ENCODE measurements at regions not wholly inside any gene's neighbourhood (a gene's known extent, or its start where the extent isn't known, plus 50 kb on each side); places are given as distances from the start of the nearest gene placed in this dataset.

DNA sequence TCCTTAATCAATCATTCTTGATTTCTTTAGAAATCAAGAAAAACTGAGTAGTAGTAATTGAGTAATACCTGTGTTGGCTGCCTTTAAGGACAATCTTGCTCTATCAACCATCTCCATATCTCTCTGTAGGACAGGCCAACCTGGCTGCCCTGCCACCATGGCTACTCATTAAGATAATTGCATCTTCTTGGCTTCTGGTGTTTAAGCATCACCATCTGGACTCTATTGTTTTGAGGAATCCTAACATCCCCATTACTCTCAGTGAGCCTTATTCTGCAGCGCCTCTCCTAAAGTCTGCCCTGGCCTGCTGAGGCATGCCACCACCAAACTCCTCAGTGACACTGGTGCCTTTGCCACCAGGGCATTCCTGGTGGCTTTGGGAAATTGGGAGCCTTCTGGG is 442.6 kb upstream of the ZNF507 start:
- DNase-seq: no peak

DNA sequence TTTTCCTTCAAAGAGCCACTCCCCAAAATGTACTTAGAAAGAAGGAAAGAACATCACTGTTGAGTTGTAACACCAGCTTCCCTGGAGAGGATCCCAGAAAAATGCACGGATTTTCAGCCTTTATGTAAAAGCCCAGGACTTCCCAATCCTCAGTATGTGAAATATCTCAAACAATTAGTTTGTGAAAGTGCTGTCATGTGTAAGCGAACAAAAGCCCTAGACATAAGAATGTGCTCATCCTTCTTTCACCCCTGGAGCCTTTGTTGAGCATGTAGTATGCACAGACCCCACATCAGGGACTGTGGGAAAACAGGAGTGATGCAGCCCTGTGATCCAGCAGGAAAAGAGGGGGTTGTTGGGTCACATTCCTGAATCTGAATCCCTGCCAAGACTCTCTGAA is 441.4 kb upstream of the ZNF507 start:
- DNase-seq: no peak

DNA sequence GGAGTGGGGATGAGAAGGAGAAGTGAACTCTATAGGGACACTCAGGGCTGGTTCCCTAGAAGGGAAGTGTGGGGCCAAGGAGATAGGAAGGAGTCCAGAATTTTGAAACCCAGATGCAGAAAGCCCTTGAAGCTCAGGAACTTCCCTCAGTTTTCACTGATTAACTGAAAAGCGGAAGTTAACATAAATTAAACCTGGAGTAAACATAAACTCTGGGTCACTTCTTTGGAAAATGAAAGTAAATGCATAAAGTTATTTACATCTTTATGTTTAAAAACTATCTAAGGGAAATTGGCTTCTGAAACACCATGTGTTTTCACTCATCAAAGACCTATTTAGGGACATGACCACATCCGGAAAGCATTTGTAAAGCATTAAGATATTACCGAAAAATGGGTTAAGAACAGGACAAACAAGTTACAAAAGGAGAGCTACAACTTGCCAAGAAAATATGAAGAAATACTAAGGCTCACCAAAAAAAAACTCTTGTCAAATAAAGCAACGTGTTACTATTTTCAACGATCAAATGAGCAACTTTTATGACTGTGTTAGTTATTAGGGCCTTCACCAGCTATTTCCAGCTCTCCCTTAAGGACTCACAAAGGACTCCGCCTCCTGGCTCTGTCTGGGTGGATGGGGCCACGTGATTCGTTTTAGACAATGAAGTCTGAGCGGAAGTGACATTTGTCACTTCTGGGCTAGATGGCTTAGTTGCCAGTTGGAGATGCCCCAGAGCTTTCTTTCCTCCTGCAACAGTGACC is 439.1 kb upstream of the ZNF507 start:
- no peak for DNase-seq

DNA sequence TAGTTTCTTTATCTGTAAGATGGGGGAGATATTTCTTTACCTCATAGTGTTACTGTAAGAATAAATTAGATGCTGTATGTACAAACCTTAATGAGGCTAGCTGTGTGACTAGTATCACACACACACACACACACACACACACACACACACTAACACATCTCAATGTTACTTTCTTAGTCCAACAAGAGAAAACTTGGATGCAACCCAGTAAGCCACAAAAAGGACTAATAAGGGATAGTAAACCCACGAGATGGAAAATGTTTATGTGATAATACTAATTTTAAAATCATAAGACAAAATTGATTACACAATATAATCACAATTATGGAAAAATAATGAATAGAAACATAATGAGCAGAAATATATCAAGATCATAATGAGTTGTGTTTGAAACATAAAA is 437.7 kb upstream of the ZNF507 start:
- no peak for DNase-seq

DNA sequence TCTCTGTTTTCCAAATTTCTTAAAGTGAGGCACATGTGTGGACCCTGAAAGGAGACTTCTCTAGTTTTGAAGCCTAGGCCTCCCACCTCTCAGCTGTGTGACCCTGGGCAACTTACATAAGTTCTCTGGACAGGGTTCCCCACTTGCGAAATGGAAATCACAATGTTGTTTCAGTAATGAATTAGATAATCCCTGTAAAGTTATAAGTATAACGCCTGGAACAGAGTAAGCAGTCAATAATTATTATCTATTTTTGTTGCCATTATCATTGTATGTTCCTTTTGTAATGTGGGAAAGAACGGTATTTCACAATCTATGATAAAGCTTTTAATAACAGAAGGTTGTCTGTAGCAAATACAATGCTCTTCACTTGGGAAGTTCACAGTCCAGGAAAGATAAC is 437.3 kb upstream of the ZNF507 start:
- DNase-seq: no peak

DNA sequence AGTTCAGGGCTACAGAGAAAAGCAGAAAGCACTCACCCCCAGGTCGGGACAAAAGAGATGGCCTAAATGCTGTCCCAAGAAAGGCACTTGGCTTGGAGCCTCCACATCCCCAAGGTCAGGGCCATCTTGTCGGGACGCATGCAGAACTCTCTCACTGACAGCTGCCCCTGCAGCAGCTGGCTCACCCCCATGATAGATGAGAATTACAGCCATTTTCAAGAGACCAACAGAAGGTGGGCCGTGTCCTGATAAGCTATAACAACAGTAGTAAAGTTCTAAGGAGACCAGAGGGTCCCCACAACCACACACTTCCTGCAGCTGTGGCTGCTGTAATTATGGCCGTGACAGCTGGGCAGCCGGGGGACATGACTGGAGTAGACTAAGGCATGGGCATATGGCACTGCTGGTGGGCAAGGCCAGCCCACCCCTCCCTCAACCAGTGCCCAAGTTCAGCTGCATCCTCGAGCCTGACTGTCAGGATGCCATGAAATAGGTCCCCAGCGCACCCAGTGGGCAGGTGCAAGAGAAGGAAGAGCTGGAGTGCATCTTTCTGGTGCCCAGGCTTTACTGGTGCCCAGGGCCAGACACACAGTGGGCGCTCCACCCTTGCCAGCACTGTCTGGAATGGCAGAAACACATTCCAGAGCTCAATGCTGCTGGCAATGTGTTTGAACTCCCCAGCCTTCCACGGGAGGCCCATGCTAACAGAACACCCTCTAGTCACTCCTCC is 436.7 kb upstream of the ZNF507 start:
- DNase-seq: no peak

DNA sequence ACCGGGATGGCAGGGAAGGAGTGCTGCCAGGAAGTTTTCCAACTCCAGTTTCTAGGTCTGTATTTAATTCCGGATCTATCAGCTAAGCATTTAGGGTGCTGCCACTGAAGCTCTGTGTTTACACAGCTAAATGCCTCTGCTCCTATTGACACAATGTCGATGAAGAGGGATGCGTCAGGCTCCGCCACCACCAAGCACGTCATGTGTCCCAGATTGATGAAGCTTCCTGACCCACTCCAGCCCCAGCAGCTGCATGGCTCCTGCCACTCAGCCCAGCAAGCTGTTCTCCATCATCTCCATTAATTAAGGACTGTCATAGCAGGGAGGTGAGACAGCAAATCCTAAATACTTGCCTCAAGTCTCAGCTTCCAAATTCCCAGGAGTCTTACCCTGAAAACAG is 435.2 kb upstream of the ZNF507 start:
- no peak for DNase-seq

DNA sequence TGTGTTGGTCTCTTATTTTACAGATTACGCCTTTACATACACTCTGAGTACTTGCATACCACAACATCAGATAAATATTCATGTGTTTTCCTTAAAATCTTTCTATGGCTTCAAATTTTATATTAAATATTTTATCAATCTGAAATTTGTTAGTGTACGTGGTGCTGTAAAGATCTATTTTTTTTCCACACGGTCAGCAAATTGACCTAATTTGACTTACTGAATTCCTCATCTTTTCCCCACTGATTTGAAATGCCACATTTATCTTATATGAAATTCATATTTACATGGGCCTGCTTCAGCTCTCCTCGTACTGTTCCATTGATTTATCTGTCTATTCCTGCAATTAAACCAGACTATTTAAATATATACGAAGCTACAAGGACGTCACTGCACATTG is 433.8 kb upstream of the ZNF507 start:
- no peak for DNase-seq

DNA sequence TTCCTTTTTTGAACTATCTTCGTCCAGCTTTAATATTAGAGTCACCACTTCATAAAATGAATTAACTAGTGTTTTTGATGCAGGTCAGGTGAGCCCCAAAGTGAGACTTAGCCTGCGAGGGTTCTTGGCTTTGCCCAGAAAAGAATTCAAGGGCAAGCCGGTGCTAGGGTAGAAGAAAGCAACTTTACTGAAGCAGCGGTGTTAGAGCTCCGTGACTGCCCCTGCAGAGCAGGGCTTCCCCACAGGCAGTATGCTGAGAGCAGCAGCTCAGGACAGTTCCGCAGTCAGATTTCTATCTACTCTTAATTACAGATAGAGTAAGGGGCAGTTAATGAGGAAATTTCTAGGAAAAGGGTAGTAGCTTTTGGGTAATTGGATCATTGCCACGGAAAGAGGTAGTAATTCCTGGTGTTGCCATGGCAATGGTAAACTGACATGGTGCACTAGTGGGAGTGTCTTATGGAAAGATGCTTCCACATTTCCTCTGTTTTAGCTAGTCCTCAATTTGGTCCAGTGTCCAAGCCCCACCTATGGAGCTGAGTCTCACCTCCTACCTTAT is 432.2 kb upstream of the ZNF507 start:
- no peak for DNase-seq

DNA sequence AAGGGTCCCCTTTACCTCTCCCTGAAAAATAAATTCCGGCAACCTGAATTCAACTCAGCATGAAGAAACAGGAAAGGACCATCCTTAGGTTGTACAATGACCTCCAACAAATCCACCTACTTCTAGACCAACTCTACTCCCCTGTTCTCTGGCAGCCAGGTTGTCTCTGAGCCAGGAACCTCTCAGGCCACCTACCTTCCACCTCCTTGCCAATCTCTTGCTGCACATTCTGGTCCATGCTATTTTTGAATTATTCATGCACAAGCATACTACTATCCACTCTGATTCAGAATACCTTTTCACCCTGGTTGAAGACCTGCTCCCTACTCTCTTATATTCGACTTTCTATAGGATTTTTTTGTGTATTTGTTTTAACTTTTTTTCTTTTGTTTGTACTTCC is 415.0 kb upstream of the ZNF507 start:
- no peak for DNase-seq

DNA sequence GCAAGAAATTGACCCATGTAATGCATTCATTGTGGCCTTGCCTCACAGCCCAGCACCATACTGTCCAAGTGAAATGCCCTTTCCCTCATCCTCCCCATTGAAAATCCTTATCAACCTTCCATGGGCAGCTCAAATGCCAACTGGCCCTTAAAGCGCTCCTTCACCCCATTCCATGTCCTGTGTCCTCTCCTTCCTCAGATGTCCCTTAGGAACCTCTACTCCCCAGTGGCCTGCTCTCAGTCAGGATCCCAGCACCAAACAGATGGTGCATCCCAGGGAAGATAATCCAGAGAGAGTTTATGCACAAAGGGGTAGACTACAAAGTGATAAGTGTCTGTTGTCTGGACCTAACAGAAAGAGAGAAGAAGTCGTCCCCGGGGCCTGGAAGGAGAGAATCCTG is 407.4 kb upstream of the ZNF507 start:
- DNase-seq: no peak

DNA sequence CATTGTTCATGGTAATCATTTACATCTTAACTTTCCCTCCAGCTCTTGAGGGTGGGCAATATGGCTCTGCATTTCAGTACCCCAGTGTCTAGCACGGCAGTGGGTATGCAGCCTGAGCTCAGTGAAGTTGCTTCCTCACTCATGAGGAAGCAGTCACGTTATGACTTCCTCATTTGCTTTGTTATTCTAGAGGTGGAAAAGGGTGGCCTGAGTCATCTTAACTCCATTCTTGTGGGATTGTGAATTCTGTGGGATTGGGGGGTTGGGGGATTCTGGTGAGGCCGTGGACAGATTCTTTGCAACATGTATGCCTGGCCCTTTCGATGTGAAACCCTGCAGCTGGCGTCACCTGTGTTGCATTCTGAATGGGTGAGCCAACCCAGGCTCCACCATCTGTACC is 406.7 kb upstream of the ZNF507 start:
- no peak for DNase-seq

DNA sequence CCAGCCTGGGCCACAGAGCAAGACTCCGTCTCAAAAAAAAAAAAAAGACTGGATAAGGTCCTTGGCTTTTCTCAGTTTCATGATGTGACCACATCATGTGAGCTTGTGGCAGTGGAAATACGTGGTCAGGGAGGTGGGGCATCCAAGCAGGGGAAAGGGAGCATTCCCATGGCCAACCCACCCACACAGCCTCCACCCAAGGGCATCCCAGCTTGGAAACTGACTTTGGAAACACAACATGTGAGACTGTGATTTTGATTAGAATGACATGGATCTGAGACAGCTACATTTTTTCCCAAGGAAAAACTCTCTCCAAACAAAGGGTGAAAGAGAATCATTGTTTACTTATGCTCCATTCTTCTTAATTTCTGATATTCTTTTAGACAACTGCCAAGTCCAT is 405.0 kb upstream of the ZNF507 start:
- no peak for DNase-seq

DNA sequence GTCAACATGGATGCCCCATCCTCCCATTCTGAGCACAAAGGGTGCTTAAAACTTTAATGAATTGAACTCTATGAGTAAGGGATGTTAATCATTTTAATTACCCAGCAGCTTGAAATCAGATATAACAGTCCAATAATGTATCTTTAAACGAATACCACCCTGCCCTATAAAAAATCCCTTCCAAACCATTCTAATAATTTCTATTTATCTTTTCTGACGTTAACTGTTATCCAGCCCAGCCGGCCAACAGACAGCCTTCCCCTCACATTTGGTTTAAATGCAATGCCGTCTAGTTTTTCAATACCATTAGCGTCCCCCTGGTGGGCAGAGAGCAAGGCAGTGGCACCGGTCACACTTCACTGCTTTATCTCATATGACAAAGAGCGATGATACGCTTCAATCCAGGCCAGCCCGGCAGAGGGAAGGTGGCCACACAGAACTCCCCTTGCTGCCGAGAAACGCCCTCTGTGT is 402.2 kb upstream of the ZNF507 start:
- DNase-seq: no peak

DNA sequence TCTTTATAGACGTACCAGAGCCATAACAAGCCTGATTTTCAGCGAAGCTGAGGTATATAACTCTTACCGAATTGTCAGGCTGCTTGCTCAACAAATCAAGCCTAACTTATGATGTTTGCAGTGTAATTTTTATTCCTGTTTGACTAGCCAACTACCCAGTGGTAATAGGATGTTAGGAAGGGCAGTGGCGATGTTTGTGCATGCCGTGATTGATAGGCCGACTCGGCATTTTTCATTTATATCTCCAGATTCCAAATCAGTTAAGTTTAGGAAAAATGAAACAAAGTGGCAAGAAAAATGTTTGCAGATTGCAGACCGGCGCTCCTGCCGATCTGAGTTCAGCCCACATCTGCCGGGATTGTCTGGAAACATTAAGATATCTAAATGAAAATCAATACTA is 401.6 kb upstream of the ZNF507 start:
- no peak for DNase-seq

DNA sequence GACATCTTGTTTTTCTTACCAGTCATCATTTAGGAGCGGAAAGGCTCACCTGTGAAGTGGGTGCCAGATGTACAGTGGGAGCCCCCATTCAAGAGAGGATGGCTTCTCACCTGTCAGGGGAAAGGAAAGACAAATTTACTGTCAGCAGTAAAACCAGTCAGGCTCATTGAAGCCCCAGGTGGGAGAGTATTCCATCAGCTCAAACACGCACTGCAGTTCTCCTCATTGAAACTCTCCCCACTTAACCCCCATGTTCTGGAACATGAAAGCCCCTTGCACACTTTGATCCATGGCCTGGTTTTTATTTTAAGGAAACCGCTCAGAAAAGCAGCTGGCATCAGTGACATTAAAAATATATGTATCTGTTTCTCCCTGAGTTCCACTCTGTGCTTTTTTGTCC is 401.1 kb upstream of the ZNF507 start:
- DNase-seq: no peak

DNA sequence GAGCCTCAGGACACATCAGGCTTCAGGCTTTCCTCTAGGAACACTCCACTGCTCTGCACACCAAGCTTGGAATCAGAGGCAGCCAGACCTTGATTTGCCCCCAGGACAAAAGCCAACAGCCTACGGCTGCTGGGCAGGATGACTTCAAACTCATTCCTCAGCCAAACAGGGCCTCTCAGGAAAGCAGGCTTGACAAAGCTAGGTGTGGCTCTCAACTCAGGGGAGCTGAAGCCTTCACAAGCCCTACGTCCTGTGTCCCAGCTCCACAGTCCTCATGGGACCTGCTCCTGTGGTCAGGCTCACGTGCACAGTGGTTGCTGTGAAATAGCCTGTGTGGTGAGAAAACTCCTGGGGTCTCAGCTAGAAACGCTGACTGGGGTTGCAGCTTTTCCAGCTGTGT is 398.9 kb upstream of the ZNF507 start:
- DNase-seq: no peak

DNA sequence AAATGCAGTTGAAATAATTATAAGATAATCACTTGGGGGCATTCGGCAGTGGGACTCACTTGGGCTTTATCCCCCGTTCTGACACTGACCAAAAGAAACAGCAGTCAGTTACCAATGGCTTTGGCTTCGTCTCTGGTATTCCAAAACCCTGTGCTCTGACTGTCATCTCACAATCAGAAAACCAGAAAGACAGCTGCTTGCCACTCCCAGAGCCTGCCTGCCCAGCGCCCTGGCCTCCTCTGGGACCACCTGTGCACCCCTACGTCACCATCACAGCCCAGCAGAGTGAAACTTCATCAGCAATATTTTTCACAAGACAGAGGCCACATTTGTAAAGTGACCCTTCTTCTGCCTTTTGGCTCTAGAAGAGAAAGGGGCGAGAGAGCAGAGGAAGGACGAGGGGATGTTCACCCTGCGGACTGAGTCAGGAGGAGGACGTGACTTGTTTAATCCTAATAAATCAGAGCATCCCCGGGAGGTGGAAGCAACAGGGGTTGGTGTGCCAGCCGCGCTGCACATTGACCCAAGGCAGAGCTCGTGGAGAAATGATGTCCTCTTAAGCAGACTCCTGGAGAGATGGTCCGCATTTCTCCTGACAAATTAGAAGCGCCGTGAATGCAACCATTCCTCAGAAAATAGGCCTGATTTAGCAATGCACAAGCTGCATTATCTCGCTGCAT is 397.8 kb upstream of the ZNF507 start:
- DNase-seq: no peak

DNA sequence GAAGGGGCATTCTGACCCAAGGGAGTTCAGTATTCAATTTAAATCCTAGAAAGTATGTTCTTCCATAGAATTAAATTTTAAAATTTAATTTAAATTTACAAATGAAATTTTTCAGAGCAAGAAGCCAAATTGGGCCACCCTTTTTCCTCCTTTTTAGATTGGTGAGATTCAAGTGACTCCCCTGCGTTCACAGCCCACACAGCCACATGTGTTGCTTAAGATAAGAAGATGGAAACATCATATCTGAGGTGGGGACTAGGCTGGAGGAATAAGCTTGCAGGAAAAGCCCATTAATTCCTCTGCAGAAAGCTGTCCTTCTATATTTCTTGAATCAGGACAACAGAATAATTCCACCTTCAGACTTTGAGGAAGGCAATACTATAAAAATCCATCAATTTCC is 392.7 kb upstream of the ZNF507 start:
- no peak for DNase-seq

DNA sequence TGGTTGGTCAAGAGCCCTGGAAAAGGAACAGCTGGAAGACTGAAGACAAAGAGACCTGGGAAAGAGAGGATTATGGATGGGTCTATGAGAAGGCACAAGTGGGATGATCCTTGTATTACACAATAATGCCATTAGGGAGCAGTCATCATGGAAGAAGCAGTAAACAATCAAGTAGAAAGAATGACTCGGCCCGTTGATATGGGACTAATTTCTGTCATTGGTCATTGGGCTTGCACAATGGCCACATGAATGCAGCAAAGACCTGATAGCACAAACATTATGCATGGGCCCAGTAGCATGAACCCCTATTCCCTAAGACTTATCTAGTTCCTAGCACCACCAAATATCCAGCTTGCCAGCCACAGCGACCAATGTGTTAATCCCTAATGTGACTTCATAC is 390.3 kb upstream of the ZNF507 start:
- DNase-seq: no peak

DNA sequence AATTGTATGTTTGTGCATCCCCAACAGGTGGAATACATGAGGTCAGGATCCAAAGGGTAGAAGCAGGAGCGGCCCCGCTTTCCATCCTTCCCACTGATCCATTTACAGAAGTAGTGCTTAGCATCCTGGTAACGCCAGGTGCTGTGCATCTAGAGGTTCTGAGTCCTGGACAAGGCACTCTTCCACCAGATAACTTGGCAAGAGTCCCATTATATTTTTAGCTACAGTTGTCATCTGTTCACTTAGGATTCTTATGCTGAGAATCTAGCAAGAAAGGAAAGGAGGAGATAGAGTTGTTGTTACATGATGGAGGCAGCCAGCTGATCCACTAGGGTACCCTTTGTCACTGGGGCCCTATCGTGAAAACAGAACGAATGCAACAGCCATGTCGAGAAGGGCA is 389.5 kb upstream of the ZNF507 start:
- no peak for DNase-seq

DNA sequence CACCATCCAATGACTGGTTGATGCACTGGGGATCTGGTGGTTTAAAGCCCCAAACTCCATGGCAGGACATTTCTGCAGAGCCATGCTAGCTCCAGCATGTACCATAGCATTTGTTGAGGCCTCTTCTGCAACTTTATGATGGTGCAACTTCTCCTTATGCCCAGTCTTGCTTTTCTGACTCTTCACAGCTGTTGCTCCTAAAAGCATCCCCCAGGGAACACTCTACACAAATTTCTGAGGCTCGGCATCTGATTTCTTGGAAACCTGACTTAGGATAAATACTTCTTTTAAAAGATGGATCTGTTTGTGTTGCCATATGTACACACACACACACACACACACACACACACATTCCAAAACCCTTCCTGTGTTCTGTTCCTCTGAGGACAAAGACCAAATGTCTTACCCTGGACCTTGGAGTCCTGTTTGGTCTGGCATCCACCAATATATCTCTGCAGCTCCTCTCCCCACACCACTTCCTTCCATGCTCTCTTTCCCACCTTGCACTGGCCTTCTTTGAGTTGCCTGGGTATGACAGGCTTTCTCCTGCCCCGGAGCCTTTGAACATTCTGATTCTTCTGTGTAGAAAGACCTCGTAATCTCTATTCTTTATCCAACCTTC is 388.5 kb upstream of the ZNF507 start:
- DNase-seq: no peak

DNA sequence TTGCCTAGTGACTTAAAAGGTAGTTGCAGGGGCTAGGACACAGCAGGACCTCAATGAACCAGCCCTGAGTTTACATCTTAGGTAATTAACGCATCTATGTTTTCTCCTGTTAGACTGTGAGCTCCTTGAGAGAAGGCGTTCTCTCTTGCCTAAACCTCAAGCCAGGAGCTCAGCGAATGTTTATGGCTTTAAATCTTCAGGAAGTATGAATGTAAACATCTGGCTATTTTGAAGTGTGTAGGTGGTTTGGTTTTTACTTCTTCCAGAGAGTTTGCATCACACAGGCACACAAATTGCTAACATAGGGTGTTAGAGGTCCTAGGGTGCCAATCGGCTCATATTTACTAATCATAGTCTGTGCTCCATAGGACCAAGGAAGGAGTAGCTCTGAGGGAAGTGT is 387.7 kb upstream of the ZNF507 start:
- no peak for DNase-seq

Measured in effector CD4-positive, alpha-beta T cell (primary cell).